GM19328 (cell line): ENCODE measurements at regions not wholly inside any gene's neighbourhood (a gene's known extent, or its start where the extent isn't known, plus 50 kb on each side); places are given as distances from the start of the nearest gene placed in this dataset.

ENCODE experiments used
- ATAC-seq: cut with Tn5 transposase; IDR thresholded peaks from one replicate; pipeline ENCODE4 v1.9.1; 2021; ENCODE audit warnings: mild to moderate bottlenecking, moderate library complexity; ENCODE audit not compliant: unreplicated experiment

DNA sequence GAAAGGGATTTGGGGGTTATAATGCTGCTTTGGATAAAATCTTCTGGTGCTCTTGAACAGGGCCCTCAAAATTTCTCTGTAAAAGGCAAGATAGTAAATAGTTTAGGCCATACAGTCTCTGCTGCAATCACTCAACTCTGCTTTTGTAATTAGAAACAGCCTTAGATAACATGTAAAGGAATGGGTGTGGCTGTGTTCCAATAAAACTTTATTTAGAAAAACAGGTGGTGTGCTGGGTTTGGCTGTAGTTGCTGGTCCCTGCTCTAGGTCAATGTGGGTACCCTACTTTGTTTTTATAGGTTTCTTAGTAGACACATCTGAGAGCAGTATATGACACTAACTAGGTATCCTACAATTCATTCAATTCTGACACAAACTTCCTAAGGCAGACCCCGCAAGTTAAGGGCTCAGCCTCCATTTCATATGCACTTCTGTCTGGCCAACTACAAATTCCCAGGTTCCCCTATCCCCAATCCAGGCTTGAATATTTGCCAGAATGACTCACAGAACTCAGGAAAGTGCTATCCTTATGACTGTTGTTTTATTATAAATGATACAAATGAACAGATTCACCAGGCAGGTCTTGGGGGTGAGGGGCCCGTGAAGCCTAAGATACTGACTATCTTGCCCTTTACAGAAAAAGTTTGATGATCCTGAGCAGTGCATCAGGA, 349.9 kb downstream of the RPS24 start:
- no peak for ATAC-seq

- no peak for ATAC-seq
Observed at GRCh38 chr10:78384049-78384431, 350.4 kb downstream of the RPS24 start.

- ATAC-seq, result no peak
Observed at GRCh38 chr10:78385599-78385998, 351.9 kb downstream of the RPS24 start.

DNA sequence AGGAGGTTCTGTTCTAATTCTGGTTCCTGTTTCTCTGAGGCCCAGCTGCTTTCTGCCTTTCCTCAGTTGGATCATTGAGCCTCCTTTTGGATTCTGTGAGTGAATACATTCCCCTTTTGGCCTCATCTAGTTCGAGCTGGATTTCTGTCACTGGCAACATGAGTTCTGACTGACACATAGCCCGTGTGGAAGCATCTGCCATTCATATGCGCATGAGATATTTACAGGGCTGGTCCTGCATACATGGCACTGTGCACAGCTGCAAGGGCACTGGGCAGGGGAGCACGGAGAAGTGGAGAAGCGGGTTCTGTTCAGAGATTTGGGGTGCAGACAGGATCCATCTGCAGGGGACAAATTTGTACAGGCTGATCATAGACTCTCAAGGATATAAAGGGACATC, 352.8 kb downstream of the RPS24 start:
- no peak for ATAC-seq

DNA sequence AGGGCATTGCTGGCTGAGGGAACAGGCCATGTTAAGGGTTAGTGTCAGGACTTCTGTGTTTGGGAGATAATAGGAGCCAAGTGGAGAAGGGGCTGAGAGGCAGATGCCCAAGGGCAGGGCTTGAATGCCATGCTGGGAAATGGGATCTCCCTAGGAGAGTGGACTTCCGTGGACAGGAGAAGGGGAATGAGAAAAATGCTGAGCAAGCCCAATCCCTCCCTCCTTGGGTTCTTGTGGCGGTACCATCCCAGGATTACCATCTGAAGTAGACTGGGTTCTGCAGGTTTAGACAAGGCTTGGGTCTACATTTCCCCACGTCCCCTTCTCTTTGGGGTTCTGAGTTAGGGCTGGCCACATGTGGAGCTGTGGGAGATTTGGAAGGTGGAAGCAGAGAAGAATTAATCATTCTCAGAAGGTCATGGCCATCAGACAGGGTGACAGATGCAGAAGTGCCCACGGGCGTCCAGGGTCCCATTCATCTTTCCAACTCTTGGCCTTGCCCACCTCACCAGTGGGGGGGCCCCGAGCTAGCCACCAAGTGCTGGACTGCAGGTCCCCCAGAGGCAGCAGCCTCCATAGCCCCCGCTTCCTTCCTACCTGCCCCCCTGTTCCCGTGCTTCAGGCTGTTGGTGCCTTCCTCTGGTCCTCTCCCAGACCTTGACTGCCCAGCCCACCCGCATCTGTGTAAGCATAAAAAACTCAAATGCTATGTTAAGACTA, 354.8 kb downstream of the RPS24 start:
- no peak for ATAC-seq

- no peak for ATAC-seq
Observed at GRCh38 chr10:78389419-78389818, 355.8 kb downstream of the RPS24 start.

DNA sequence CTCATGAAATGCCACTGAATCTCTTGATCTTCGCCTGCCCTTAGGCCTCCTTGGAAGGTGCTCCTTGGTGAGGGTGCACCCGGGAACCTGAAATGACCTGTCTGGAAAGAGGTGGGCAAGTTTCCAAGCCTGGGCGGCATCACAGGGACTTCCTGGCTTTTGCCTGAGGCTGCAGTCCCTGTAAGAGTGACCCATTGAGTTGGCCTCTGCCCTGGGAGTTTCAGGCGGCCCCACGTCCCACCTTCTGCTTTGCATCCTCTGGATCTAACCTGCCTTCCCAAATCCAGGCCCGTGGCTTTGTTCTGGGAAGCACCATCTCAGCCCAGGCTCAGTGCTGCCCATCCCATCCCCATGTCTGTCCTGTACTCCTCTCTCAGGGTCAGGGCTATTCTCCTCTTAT, 356.4 kb downstream of the RPS24 start:
- ATAC-seq, result no peak

DNA sequence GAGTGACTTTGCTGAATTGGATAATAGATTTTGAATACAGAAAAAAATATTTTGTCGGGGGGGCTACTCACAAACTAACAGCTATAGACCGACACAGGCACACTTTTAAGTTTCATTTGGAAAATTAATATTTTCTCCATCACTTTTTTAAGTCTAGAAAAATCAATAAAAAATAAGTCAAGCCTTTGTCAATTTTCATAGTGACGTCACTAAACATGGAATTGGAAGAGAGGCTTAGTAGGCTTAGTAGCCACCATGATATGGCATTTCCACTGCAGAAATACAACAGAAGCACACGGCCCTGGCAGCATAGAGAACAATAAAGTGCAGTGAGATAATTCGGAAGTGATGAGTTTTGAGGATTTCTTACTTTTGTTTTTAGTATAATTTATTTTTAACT, 357.2 kb downstream of the RPS24 start:
- no peak for ATAC-seq

DNA sequence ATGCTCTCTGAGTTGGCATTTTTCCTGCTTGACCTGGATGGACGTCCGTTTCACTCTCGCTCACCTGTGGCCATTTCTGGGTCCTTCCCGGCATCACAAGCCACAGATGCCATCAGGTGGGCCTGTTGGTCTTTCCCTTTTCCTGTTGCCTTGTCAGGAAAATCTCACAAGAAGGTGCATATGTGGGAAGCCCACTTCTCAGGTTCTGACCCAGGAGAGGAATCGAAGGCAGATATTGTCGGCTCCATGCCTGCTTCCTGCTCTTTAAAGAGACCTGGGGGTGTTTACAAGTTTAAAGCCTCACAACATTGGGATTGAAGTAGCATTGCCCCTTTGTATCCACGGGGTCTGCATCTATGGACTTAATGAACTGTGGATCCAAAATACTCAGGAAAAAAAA, 357.9 kb downstream of the RPS24 start:
- ATAC-seq, result no peak

GRCh38 chr10:78392197-78392596, 358.5 kb downstream of the RPS24 start:
- no peak for ATAC-seq

- no peak for ATAC-seq
Observed at GRCh38 chr10:78393094-78393493, 359.4 kb downstream of the RPS24 start.

DNA sequence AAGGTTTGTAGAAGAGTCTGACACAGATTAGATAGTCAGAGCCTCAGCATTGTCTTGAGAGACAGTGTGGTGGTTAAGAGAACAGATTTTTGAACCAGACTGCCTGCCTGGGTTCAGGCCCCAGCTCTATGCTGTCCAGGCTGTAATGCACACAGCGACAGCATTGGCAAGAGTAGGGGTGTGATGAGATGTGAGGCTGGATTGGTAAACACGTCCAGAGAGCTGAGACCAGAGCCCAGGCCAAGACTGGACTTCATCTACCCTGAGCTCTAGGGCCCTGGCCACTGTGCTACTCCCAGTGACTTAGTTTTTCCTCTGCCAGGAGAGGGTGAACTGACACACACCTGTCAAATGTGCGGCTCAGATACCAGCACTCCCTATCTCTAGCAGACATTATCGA, 360.4 kb downstream of the RPS24 start:
- ATAC-seq, result no peak

DNA sequence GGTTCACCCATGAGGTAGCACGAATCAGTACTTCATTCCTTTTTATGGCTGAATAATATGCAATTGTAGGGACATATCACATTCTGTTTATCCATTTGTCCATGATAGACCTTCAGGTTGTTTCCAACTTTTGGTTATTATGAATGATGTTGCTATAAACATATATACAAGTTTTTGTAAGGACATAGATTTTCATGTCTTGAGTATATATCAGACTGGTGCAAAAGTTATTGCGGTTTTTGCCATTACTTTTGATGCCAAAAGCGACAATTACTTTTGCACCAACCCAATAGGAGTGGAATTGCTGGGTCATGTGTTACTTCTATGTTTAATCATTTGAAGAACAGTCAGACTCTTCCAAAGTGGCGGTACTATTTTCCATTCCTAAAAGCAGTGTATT, 361.5 kb downstream of the RPS24 start:
- no peak for ATAC-seq

- no peak for ATAC-seq
Observed at GRCh38 chr10:78396754-78397153, 363.1 kb downstream of the RPS24 start.

DNA sequence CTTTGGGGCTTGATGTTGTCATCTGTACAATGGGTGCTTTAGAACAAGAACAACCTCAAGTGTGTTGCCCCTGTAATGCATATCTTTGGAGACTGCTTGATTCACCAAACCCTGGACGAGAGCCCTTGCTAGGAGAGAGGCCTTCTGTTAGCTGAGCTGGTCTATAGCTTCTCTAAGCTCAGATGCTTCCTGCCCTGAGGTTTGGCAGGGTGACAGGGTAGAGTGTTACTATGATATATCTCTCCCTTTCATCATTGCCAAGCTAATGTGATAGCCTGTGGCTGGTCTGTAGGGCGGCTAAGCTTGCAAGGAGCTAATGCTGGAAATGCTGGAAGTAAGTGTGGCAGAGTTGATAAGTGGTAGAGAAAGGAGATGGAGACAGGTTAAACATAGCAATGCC, 364.1 kb downstream of the RPS24 start:
- ATAC-seq, result no peak

DNA sequence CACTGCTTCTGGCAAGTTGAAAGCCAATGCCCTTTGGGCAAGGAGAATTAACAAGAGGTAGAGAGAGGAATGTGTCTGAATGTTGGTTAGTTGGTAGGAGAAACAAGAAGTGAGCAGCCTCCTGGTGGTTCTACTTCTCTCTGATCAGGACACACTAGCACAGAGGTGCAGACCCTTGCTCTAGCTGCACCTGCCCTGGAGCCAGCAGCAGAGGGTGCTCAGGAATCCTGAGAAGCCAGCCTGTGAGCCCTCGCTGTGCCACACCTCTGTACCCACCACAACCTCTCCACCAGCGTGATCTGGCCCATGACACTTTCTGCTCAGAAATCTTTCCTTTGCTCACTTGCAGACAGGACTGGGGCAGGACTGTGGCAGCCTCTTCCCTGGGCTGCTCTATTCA, 364.7 kb downstream of the RPS24 start:
- no peak for ATAC-seq

GRCh38 chr10:78401624-78402367, 368.1 kb downstream of the RPS24 start:
- no peak for ATAC-seq

DNA sequence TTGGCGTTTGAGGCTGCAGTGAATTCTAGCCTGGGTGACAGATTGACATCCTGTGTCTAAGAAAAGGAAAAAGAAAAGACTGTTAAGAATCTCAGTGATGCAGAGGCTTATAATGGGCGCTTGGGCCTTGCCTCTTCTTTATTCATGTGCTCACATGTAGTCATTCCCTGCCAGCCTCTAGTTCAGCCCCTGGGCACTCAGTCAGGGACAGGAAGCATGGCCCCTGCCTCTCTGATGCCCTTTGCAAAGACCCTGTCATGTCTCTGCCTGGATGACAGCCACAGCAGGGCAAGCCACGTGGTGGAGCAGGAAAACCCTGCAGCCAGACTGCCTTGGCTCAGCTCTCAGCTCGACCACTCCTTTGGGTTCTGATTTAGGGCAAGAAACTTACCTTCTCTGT, 368.9 kb downstream of the RPS24 start:
- ATAC-seq, result no peak

DNA sequence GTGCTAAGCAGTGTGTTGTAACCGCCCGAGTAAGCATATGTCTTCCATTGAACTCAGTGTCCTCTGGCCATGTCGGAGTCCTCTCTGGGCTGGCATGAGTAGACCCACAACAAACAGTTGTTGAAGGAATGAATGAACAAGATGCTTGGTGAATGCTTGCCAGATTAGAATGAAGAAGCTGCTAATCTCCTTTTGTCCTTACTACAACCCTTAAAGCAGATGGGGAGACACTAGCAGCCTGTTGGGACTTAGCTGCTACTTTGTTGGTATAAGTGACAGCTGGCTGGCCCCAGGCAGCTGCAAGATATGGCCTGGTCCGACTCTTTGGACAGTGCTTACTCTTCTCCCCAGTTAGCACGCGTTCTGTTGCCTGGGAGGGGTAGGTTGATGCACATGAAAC, 370.1 kb downstream of the RPS24 start:
- ATAC-seq, result no peak

GRCh38 chr10:78404296-78404695, 370.6 kb downstream of the RPS24 start:
- ATAC-seq, result no peak

DNA sequence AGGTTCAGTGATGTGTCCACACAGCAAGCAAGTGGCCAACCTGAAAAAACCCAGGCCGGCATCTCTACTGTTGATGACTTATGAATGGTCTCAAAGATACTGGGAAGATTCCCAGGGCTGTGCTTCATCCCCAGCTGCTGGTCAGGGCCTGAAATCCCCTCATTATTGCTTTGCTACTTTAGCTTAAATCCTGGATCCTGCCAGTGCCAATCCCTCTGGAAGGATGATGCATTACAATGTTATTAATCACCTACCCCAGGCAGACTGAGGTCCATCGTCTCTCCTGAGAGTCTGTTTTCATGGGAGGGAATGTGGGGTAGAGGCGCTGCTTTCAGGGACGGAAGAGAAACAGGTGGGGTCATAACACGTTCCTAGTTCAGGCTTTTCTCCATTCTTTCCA, 371.6 kb downstream of the RPS24 start:
- no peak for ATAC-seq

DNA sequence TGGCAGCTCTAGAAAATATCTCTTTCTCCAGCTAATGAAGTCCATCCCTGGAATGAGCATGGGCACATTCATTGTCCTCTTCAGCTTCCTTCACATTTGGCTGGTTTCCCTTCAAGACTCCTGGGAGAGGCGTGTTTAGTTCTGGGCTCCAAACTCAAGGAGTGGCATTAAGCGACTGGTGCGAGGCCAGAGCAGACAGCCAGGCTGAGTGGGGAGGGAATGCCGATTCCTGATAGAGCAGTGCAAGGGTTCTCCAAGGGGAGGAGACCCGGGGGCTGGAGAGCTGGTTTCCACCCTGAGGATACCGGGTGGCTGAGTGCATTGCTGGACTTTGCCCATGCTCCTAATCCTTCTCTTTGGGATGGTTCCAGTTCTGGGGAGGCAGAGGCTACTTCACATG, 372.1 kb downstream of the RPS24 start:
- no peak for ATAC-seq
